ENCODE measurements at regions not wholly inside any gene's neighbourhood (a gene's known extent, or its start where the extent isn't known, plus 50 kb on each side); places are given as distances from the start of the nearest gene placed in this dataset.
"Not testable (repeated sequence)": the region's sequence is repeated elsewhere in the genome, so short reads cannot be mapped to it uniquely, and the experiment has no call there.

- no peak for DNase-seq
- peaks cover 82% of the 10 kb centered on the region for H3K27me3 ChIP-seq (ENCODE audit: insufficient read depth, low read depth, severe bottlenecking)
- no peaks in the 10 kb centered on the region for H3K36me3 ChIP-seq
- TF ChIP-seq CTCF (IDR thresholded peaks at IDR 0.05; ENCODE audit: low read depth, low read length) = no peak
- H3K4me3 ChIP-seq (ENCODE audit: low read depth, low read length) = no peak overlapping the region
- H3K9me3 ChIP-seq (ENCODE audit: severe bottlenecking) = no peaks in the 10 kb centered on the region
- no peak overlapping the region for H3K27ac ChIP-seq
These were observed 175.0 kb upstream of the TMEM45B start for GRCh38 chr11:129640671-129641070.

- Histone ChIP-seq H3K36me3 (no peaks in the 10 kb centered on the region), H3K27me3 (ENCODE audit: insufficient read depth, low read depth, severe bottlenecking) (peaks cover 75% of the 10 kb centered on the region), H3K4me3 (ENCODE audit: low read depth, low read length) (no peak overlapping the region), H3K27ac (no peak overlapping the region), H3K9me3 (ENCODE audit: severe bottlenecking) (no peaks in the 10 kb centered on the region)
- TF ChIP-seq CTCF (IDR thresholded peaks at IDR 0.05; ENCODE audit: low read depth, low read length) = no peak
- no peak for DNase-seq
These were observed 172.5 kb upstream of the TMEM45B start for GRCh38 chr11:129643031-129643721.

- no peak for DNase-seq
- no peak overlapping the region for H3K27ac ChIP-seq
- no peak overlapping the region for H3K4me3 ChIP-seq (ENCODE audit: low read depth, low read length)
- peaks cover 72% of the 10 kb centered on the region for H3K27me3 ChIP-seq (ENCODE audit: insufficient read depth, low read depth, severe bottlenecking)
- H3K36me3 ChIP-seq = no peaks in the 10 kb centered on the region
- H3K9me3 ChIP-seq (ENCODE audit: severe bottlenecking) = no peaks in the 10 kb centered on the region
- TF ChIP-seq CTCF (IDR thresholded peaks at IDR 0.05; ENCODE audit: low read depth, low read length) = no peak
These were observed 171.3 kb upstream of the TMEM45B start for GRCh38 chr11:129644326-129644725.

GRCh38 chr11:129645943-129646342 lies 169.7 kb upstream of the TMEM45B start:
- Histone ChIP-seq H3K27me3 (ENCODE audit: insufficient read depth, low read depth, severe bottlenecking) (peaks cover 63% of the 10 kb centered on the region), H3K4me3 (ENCODE audit: low read depth, low read length) (no peak overlapping the region), H3K27ac (no peak overlapping the region), H3K36me3 (no peaks in the 10 kb centered on the region), H3K9me3 (ENCODE audit: severe bottlenecking) (peaks cover 4% of the 10 kb centered on the region)
- TF ChIP-seq CTCF (IDR thresholded peaks at IDR 0.05; ENCODE audit: low read depth, low read length) = no peak
- DNase-seq = no peak

- not testable (repeated sequence) for H3K27ac ChIP-seq; H3K9me3 ChIP-seq (ENCODE audit: severe bottlenecking); H3K4me3 ChIP-seq (ENCODE audit: low read depth, low read length); DNase-seq; H3K36me3 ChIP-seq
- H3K27me3 ChIP-seq (ENCODE audit: insufficient read depth, low read depth, severe bottlenecking) = peaks cover 42% of the 10 kb centered on the region
These were observed 165.6 kb upstream of the TMEM45B start for GRCh38 chr11:129650044-129650443.

- TF ChIP-seq CTCF (IDR thresholded peaks at IDR 0.05; ENCODE audit: low read depth, low read length) = no peak
- Histone ChIP-seq H3K27me3 (ENCODE audit: insufficient read depth, low read depth, severe bottlenecking) (peaks cover 44% of the 10 kb centered on the region), H3K4me3 (ENCODE audit: low read depth, low read length) (no peak overlapping the region), H3K27ac (no peak overlapping the region), H3K36me3 (no peaks in the 10 kb centered on the region), H3K9me3 (ENCODE audit: severe bottlenecking) (peaks cover 9% of the 10 kb centered on the region)
- DNase-seq = no peak
These were observed 162.8 kb upstream of the TMEM45B start for GRCh38 chr11:129652835-129653234.
